Parathyroid adenoma (tissue), 2 donors: ENCODE measurements at regions not wholly inside any gene's neighbourhood (a gene's known extent, or its start where the extent isn't known, plus 50 kb on each side); places are given as distances from the start of the nearest gene placed in this dataset.
"Not testable (repeated sequence)": the region's sequence is repeated elsewhere in the genome, so short reads cannot be mapped to it uniquely, and the experiment has no call there.

Experiments used
- H2AFZ ChIP-seq: fragments of 300-600 bp; sonication (generic); one replicate; pipeline ENCODE4 v1.7.0; 2017; ENCODE audit warnings: antibody characterized with exemption, mild to moderate bottlenecking
- H3K27ac ChIP-seq: fragments of 300-600 bp; sonication (generic); one replicate; pipeline ENCODE4 v1.7.0; 2017
- H3K27me3 ChIP-seq: fragments of 300-600 bp; sonication (generic); one replicate; pipeline ENCODE4 v1.7.0; 2017; ENCODE audit warnings: low read length; ENCODE audit not compliant: control insufficient read depth, insufficient read depth
- H3K36me3 ChIP-seq: fragments of 300-600 bp; sonication (generic); one replicate; pipeline ENCODE4 v1.7.0; 2017; ENCODE audit warnings: low read length; ENCODE audit not compliant: control insufficient read depth, insufficient read depth
- H3K4me1 ChIP-seq: fragments of 300-600 bp; sonication (generic); one replicate; pipeline ENCODE4 v1.7.0; 2017; ENCODE audit warnings: control low read depth
- H3K4me2 ChIP-seq: fragments of 300-600 bp; sonication (generic); one replicate; pipeline ENCODE4 v1.7.0; 2017; ENCODE audit warnings: low read length
- H3K4me3 ChIP-seq: fragments of 300-600 bp; sonication (generic); one replicate; pipeline ENCODE4 v1.7.0; 2017; ENCODE audit warnings: low read depth, low read length
- H3K79me2 ChIP-seq: fragments of 300-600 bp; sonication (generic); one replicate; pipeline ENCODE4 v1.7.0; 2017; ENCODE audit warnings: control low read depth
- H3K9ac ChIP-seq: fragments of 300-600 bp; sonication (generic); one replicate; pipeline ENCODE4 v1.7.0; 2017; ENCODE audit warnings: mild to moderate bottlenecking
- H3K9me3 ChIP-seq: fragments of 300-600 bp; sonication (generic); one replicate; pipeline ENCODE4 v1.7.0; 2017; ENCODE audit warnings: low read length; ENCODE audit not compliant: control insufficient read depth
- CTCF ChIP-seq: fragments of 300-600 bp; sonication (generic); IDR thresholded peaks from one replicate; pipeline ENCODE4 v1.7.0; 2017; ENCODE audit warnings: antibody characterized with exemption, mild to moderate bottlenecking
- donor health status: primary hyperparathyroidism.

GRCh38 chr10:30200017-30200415 lies 140.6 kb upstream of the JCAD start:
- Histone ChIP-seq H3K27me3 (no peaks in the 10 kb centered on the region), H3K4me1 (no peaks in the 10 kb centered on the region), H3K79me2 (no peaks in the 10 kb centered on the region)

DNA sequence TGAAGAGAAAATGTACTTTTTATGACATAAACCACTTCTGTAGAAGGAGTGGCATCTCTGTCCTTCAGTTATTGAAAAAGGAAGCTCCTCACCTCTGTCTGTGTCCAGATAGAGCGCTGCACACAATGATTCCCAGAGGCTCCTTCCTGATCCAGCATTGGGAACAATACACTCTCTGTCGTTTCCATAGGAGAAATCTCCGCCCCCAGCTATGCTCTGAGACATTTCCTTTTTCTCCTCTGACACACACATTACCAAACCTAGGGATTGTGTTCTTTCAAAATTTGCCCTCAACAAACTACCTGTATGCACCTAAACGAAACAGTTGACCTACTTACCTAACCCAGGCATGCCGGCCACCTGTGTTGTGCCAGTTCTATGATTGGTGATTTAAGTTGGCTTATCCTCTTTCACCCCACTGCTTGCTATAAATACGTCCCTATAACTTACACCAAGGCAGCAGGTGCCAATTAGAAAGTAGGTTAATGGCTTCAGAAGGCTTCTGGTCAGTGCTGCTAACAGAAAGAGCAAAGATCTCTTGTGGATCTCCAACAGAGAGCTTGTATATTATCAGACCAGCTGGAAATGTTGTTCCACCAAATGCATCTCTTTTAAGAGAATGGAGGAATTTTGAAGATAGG lies 140.1 kb upstream of the JCAD start:
- Histone ChIP-seq H3K79me2 (no peaks in the 10 kb centered on the region), H3K4me3 (no peak overlapping the region), H2AFZ (no peak overlapping the region), H3K36me3 (no peaks in the 10 kb centered on the region), H3K9me3 (no peaks in the 10 kb centered on the region), H3K4me2 (no peak overlapping the region), H3K27ac (no peak overlapping the region), H3K9ac (no peak overlapping the region), H3K27me3 (no peaks in the 10 kb centered on the region), H3K4me1 (no peaks in the 10 kb centered on the region)
- no peak for TF ChIP-seq CTCF

More at GRCh38 chr10:30200017-30200415, 140.6 kb upstream of the JCAD start:
- no peak overlapping the region for H3K4me3 ChIP-seq
- no peak overlapping the region for H3K4me2 ChIP-seq
- H2AFZ ChIP-seq = no peak overlapping the region
- H3K27ac ChIP-seq = no peak overlapping the region
- H3K9ac ChIP-seq = no peak overlapping the region
- no peak for TF ChIP-seq CTCF
- H3K9me3 ChIP-seq = no peaks in the 10 kb centered on the region
- no peaks in the 10 kb centered on the region for H3K36me3 ChIP-seq

DNA sequence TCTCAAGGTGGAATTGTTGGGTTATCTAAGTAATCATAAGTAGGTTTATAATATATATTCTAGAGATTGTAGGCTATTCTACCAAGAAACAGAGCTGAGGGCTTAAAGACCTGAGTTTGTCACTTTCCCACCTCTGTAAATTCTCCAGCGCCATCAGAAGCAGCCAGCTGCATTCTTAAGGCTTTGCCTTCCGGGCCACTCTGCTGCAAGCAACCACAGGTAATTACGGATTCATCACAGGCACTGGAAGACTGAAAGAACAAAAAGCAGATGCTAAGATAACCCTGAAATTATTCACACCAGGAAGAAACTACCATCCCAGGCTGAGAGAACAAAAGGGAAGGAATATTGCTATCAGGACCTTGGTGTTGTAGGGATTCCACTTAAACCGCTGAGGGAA lies 137.8 kb upstream of the JCAD start:
- Histone ChIP-seq H3K9ac (no peak overlapping the region), H3K27ac (no peak overlapping the region), H3K4me2 (no peak overlapping the region), H3K79me2 (no peaks in the 10 kb centered on the region), H3K4me1 (no peaks in the 10 kb centered on the region), H3K9me3 (no peaks in the 10 kb centered on the region), H3K36me3 (no peaks in the 10 kb centered on the region), H2AFZ (no peak overlapping the region), H3K4me3 (no peak overlapping the region), H3K27me3 (no peaks in the 10 kb centered on the region)
- TF ChIP-seq CTCF = no peak

DNA sequence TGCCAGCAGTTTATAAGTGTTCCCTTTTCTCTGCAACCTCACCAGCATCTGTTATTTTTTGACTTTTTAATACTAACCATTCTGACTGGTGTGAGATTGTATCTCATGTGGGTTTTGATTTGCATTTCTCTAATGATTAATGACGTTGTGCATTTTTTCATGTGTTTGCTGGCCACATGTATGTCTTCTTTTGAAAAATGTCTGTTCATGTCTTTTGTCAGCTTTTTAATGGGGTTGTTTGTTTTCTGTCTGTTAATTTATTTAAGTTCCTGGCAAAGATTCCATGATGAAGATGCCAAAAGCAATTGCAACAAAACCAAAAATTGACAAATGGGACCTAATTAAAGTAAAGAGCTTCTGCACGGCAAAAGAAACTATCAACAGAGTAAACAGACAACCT lies 137.2 kb upstream of the JCAD start:
- not testable (repeated sequence) for H3K4me1 ChIP-seq, H3K9me3 ChIP-seq

DNA sequence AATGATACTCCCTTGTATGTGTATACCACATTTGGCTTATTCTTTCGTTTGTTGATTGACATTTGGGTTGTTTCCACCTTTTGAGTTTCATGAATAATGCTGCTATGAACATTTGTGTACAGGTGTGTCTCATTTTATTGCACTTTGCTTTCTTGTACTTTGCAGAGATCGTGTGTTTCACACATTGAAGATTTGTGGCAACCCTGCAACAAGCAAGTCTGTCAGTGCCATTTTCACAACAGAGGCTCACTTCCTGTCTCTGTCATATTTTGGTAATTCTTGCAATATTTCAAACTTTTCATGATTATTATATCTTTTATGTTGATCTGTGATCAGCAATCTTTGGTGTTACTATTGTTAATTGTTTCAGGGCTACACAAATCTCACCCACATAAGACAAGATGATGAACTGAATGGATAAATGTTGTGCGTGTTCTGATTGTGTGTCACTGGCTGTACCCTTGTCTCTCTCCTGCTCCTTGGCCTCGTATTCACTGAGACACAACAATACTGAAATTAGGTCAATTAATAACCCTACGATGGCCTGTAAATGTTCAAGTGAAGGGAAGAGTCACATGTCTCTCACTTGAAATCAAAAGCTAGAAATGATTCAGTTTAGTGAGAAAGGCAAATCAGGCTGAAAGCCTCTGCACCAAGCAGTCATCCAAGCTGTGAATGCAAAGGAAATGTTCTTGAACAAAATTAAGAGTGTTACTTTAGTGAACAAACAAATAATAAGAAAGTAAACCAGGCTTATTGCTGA lies 133.6 kb upstream of the JCAD start:
- Histone ChIP-seq H2AFZ (no peak overlapping the region), H3K36me3 (no peaks in the 10 kb centered on the region), H3K27ac (no peak overlapping the region), H3K4me3 (no peak overlapping the region), H3K4me2 (no peak overlapping the region), H3K27me3 (no peaks in the 10 kb centered on the region), H3K79me2 (no peaks in the 10 kb centered on the region), H3K4me1 (no peaks in the 10 kb centered on the region), H3K9ac (no peak overlapping the region), H3K9me3 (no peaks in the 10 kb centered on the region)
- no peak for TF ChIP-seq CTCF

More for the DNA sequence above, 137.2 kb upstream of the JCAD start:
- H3K27me3 ChIP-seq, H2AFZ ChIP-seq, H3K36me3 ChIP-seq, H3K4me2 ChIP-seq, H3K79me2 ChIP-seq, H3K27ac ChIP-seq, H3K9ac ChIP-seq, H3K4me3 ChIP-seq: not testable (repeated sequence)
